ENCODE measurements at regions not wholly inside any gene's neighbourhood (a gene's known extent, or its start where the extent isn't known, plus 50 kb on each side); places are given as distances from the start of the nearest gene placed in this dataset.
A peak's percentile ranks its signal among the peaks of the same experiment; 100 is the strongest.

DNA sequence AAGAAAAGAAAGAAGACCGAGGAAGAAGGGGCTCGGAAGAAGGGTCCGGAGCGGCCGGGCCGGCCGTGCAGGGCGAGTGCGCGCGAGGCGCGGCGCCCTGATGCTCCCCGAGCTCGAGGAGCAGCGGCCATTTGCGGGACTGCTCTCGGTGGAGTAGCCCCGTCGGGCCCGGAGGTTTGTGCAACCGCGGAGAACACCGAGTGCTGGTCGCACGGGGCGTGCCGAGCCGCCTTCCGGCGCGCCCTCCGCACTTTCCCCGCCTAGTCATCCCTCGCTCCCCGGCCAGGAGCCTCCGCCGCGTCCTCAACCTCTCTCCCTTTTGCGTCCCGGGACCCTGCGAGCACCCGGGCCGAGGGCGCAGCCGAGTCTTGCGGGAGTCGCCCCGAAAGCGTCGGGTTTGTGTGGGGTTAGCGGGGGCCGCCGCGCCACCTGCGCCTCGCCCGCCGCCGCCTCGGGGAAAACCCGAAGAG lies 127.4 kb downstream of the LAS1L start:
- DNase-seq (ENCODE audit: low spot score) = peak; percentile 27
- Histone ChIP-seq H3K27ac (ENCODE audit: low read depth) (no peak overlapping the region), H3K4me2 (peak overlapping the region; percentile 80), H3K4me1 (ENCODE audit: insufficient read depth) (no peaks in the 10 kb centered on the region), H3K4me3 (peak overlapping the region; percentile 53), H2AFZ (no peak overlapping the region), H3K79me2 (replicated peaks; ENCODE audit: insufficient read depth) (no peaks in the 10 kb centered on the region), H3K9me2 (ENCODE audit: insufficient read depth) (no peaks in the 10 kb centered on the region), H4K20me1 (replicated peaks; ENCODE audit: insufficient read depth) (no peaks in the 10 kb centered on the region), H3K36me3 (ENCODE audit: insufficient read depth) (no peaks in the 10 kb centered on the region), H3K27me3 (ENCODE audit: insufficient read depth) (peaks cover 28% of the 10 kb centered on the region), H3F3A (replicated peaks; ENCODE audit: low read depth) (no peaks in the 10 kb centered on the region)
- Mint-ChIP-seq H3K4me1 (no peaks in the 10 kb centered on the region), H3K4me3 (peak overlapping the region; percentile 72), H3K27ac (no peak overlapping the region), H3K36me3 (ENCODE audit: low read depth) (peaks cover 8% of the 10 kb centered on the region; the same call in 2 of the 3 replicates), H3K27me3 (ENCODE audit: insufficient read depth, low read depth, poor library complexity) (peaks cover 16% of the 10 kb centered on the region), H3K9me3 (peaks cover 14% of the 10 kb centered on the region; the same call in 2 of the 3 replicates)
- peak; percentile 82 for ATAC-seq
- TF ChIP-seq, protein P1, sequence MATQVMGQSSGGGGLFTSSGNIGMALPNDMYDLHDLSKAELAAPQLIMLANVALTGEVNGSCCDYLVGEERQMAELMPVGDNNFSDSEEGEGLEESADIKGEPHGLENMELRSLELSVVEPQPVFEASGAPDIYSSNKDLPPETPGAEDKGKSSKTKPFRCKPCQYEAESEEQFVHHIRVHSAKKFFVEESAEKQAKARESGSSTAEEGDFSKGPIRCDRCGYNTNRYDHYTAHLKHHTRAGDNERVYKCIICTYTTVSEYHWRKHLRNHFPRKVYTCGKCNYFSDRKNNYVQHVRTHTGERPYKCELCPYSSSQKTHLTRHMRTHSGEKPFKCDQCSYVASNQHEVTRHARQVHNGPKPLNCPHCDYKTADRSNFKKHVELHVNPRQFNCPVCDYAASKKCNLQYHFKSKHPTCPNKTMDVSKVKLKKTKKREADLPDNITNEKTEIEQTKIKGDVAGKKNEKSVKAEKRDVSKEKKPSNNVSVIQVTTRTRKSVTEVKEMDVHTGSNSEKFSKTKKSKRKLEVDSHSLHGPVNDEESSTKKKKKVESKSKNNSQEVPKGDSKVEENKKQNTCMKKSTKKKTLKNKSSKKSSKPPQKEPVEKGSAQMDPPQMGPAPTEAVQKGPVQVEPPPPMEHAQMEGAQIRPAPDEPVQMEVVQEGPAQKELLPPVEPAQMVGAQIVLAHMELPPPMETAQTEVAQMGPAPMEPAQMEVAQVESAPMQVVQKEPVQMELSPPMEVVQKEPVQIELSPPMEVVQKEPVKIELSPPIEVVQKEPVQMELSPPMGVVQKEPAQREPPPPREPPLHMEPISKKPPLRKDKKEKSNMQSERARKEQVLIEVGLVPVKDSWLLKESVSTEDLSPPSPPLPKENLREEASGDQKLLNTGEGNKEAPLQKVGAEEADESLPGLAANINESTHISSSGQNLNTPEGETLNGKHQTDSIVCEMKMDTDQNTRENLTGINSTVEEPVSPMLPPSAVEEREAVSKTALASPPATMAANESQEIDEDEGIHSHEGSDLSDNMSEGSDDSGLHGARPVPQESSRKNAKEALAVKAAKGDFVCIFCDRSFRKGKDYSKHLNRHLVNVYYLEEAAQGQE (IDR thresholded peaks at IDR 0.05; ENCODE audit: unreplicated experiment) = no peak
- TF ChIP-seq EZH2phosphoT487 (IDR thresholded peaks at IDR 0.05; ENCODE audit: unreplicated experiment) (no peak), EZH2 (IDR thresholded peaks at IDR 0.05; ENCODE audit: low read depth, unreplicated experiment) (no peak), ZNF331 (CRISPR knock-in tag; IDR thresholded peaks at IDR 0.05; ENCODE audit: low read depth) (no peak), POLR2AphosphoS5 (IDR thresholded peaks at IDR 0.05; ENCODE audit: low read depth) (no peak), JUNB (IDR thresholded peaks at IDR 0.05; ENCODE audit: unreplicated experiment) (no peak), ZNF114 (CRISPR knock-in tag; IDR thresholded peaks at IDR 0.05) (no peak), NANOG (IDR thresholded peaks at IDR 0.05; ENCODE audit: borderline replicate concordance) (no peak), STAT1 (IDR thresholded peaks at IDR 0.05; ENCODE audit: unreplicated experiment) (no peak), CREB1 (CRISPR knock-in tag; IDR thresholded peaks at IDR 0.05; ENCODE audit: low read depth) (no peak)
- TF ChIP-seq, protein P2, sequence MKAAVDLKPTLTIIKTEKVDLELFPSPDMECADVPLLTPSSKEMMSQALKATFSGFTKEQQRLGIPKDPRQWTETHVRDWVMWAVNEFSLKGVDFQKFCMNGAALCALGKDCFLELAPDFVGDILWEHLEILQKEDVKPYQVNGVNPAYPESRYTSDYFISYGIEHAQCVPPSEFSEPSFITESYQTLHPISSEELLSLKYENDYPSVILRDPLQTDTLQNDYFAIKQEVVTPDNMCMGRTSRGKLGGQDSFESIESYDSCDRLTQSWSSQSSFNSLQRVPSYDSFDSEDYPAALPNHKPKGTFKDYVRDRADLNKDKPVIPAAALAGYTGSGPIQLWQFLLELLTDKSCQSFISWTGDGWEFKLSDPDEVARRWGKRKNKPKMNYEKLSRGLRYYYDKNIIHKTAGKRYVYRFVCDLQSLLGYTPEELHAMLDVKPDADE (IDR thresholded peaks at IDR 0.05) = no peak
- TF ChIP-seq, protein P3, sequence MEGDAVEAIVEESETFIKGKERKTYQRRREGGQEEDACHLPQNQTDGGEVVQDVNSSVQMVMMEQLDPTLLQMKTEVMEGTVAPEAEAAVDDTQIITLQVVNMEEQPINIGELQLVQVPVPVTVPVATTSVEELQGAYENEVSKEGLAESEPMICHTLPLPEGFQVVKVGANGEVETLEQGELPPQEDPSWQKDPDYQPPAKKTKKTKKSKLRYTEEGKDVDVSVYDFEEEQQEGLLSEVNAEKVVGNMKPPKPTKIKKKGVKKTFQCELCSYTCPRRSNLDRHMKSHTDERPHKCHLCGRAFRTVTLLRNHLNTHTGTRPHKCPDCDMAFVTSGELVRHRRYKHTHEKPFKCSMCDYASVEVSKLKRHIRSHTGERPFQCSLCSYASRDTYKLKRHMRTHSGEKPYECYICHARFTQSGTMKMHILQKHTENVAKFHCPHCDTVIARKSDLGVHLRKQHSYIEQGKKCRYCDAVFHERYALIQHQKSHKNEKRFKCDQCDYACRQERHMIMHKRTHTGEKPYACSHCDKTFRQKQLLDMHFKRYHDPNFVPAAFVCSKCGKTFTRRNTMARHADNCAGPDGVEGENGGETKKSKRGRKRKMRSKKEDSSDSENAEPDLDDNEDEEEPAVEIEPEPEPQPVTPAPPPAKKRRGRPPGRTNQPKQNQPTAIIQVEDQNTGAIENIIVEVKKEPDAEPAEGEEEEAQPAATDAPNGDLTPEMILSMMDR (conservative IDR thresholded peaks at IDR 0.05; ENCODE audit: low read depth in 2 of 2) = no peak
- TF ChIP-seq, protein P4, sequence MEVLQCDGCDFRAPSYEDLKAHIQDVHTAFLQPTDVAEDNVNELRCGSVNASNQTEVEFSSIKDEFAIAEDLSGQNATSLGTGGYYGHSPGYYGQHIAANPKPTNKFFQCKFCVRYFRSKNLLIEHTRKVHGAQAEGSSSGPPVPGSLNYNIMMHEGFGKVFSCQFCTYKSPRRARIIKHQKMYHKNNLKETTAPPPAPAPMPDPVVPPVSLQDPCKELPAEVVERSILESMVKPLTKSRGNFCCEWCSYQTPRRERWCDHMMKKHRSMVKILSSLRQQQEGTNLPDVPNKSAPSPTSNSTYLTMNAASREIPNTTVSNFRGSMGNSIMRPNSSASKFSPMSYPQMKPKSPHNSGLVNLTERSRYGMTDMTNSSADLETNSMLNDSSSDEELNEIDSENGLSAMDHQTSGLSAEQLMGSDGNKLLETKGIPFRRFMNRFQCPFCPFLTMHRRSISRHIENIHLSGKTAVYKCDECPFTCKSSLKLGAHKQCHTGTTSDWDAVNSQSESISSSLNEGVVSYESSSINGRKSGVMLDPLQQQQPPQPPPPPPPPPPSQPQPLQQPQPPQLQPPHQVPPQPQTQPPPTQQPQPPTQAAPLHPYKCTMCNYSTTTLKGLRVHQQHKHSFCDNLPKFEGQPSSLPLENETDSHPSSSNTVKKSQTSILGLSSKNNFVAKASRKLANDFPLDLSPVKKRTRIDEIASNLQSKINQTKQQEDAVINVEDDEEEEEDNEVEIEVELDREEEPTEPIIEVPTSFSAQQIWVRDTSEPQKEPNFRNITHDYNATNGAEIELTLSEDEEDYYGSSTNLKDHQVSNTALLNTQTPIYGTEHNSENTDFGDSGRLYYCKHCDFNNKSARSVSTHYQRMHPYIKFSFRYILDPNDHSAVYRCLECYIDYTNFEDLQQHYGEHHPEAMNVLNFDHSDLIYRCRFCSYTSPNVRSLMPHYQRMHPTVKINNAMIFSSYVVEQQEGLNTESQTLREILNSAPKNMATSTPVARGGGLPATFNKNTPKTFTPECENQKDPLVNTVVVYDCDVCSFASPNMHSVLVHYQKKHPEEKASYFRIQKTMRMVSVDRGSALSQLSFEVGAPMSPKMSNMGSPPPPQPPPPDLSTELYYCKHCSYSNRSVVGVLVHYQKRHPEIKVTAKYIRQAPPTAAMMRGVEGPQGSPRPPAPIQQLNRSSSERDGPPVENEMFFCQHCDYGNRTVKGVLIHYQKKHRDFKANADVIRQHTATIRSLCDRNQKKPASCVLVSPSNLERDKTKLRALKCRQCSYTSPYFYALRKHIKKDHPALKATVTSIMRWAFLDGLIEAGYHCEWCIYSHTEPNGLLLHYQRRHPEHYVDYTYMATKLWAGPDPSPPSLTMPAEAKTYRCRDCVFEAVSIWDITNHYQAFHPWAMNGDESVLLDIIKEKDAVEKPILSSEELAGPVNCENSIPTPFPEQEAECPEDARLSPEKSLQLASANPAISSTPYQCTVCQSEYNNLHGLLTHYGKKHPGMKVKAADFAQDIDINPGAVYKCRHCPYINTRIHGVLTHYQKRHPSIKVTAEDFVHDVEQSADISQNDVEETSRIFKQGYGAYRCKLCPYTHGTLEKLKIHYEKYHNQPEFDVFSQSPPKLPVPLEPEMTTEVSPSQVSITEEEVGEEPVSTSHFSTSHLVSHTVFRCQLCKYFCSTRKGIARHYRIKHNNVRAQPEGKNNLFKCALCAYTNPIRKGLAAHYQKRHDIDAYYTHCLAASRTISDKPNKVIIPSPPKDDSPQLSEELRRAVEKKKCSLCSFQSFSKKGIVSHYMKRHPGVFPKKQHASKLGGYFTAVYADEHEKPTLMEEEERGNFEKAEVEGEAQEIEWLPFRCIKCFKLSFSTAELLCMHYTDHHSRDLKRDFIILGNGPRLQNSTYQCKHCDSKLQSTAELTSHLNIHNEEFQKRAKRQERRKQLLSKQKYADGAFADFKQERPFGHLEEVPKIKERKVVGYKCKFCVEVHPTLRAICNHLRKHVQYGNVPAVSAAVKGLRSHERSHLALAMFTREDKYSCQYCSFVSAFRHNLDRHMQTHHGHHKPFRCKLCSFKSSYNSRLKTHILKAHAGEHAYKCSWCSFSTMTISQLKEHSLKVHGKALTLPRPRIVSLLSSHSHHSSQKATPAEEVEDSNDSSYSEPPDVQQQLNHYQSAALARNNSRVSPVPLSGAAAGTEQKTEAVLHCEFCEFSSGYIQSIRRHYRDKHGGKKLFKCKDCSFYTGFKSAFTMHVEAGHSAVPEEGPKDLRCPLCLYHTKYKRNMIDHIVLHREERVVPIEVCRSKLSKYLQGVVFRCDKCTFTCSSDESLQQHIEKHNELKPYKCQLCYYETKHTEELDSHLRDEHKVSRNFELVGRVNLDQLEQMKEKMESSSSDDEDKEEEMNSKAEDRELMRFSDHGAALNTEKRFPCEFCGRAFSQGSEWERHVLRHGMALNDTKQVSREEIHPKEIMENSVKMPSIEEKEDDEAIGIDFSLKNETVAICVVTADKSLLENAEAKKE (CRISPR knock-in tag; IDR thresholded peaks at IDR 0.05) = no peak

All from GM23338 (cell line).